K562 (cell line): ENCODE measurements at regions not wholly inside any gene's neighbourhood (a gene's known extent, or its start where the extent isn't known, plus 50 kb on each side); places are given as distances from the start of the nearest gene placed in this dataset.

Experiments used
- ATAC-seq: fragments of 200-7000 bp; cut with Tn5 transposase; 3 replicates; pipeline ENCODE4 v1.9.1; 2020; ENCODE audit warnings: moderate library complexity
- BruUV-seq: library from RNA; stranded (reverse); fragments of 400-500 nt; replicated peaks from 2 replicates; lab custom pipeline; 2021; lab: Mats Ljungman, UMichigan
- CTCF ChIA-PET: fragments of 300-600 bp; formaldehyde crosslinking; extraction: SDS; loops from one replicate; lab custom pipeline; 2021; ENCODE audit warnings: low intra/inter-chr PET ratio; lab: Yijun Ruan, JAX
- POLR2A ChIA-PET: fragments of 300-600, 350-650 bp; sonication (Branson Sonifier 250); formaldehyde crosslinking; extraction: SDS; loops from one replicate; lab custom pipeline; 2021; ENCODE audit warnings: antibody characterized with exemption, inconsistent platforms; lab: Yijun Ruan, JAX
- DNase-seq, 4 experiments: peaks; one replicate each; pipeline versions ENCODE4 v3.0.0 to v3.0.0-alpha.2; 2011 to 2018; ENCODE audit warnings: low spot score in 3 of 4, mixed read lengths in 3 of 4; ENCODE audit errors: extremely low read depth in 1 of 4
- FAIRE-seq: peaks from 2 replicates; lab custom pipeline; 2011; peaks lifted over from hg19 to GRCh38; lab: Jason Lieb, UNC
- H2AFZ ChIP-seq: 2 replicates; pipeline ENCODE4 v1.6.0; 2011; ENCODE audit warnings: low read depth, low read length, control low read depth, inconsistent platforms
- H3K27ac ChIP-seq: fragments of 200-600 bp; 3 replicates; pipeline ENCODE4 v1.8.0; 2011; ENCODE audit warnings: low read depth, mild to moderate bottlenecking, control low read depth, inconsistent platforms, low read length, moderate library complexity, mixed read lengths; ENCODE audit errors: extremely low read depth
- H3K27me3 ChIP-seq, 2 experiments: fragments of 300-600 bp in 1 of 2; 2 replicates in 1 of 2; 3 replicates in 1 of 2; pipeline versions ENCODE4 v1.6.0 to v1.8.0; 2011; ENCODE audit warnings: inconsistent platforms in 2 of 2, low read length in 2 of 2, mild to moderate bottlenecking in 1 of 2, mixed read lengths in 1 of 2, moderate library complexity in 1 of 2; ENCODE audit not compliant: control insufficient read depth in 2 of 2, insufficient read depth in 2 of 2
- H3K36me3 ChIP-seq: fragments of 300-600 bp; 3 replicates; pipeline ENCODE4 v1.8.0; 2011; ENCODE audit warnings: mild to moderate bottlenecking, low read length, inconsistent platforms; ENCODE audit not compliant: control insufficient read depth, insufficient read depth
- H3K4me1 ChIP-seq, 2 experiments: fragments of 200-600 bp in 1 of 2; replicated peaks in 1 of 2; 2 replicates in 1 of 2; 3 replicates in 1 of 2; pipeline versions ENCODE4 v1.5.1 to v1.8.0; 2011; ENCODE audit warnings: inconsistent platforms in 2 of 2, low read length in 2 of 2, mild to moderate bottlenecking in 1 of 2, mixed read lengths in 1 of 2, moderate library complexity in 1 of 2; ENCODE audit not compliant: control insufficient read depth in 2 of 2, insufficient read depth in 2 of 2
- H3K4me2 ChIP-seq: 2 replicates; pipeline ENCODE4 v1.6.1; 2011; ENCODE audit warnings: low read length, control low read depth, inconsistent platforms, mixed read lengths; ENCODE audit not compliant: insufficient read depth
- H3K4me3 ChIP-seq: fragments of 200-600 bp; sonication (generic), shearing (Covaris generic); 2 replicates; pipeline ENCODE4 v1.5.1; 2016; ENCODE audit warnings: control low read depth, inconsistent platforms
- H3K79me2 ChIP-seq: fragments of 200-600 bp; 3 replicates; pipeline ENCODE4 v1.8.0; 2011; ENCODE audit warnings: low read length, inconsistent platforms; ENCODE audit not compliant: control insufficient read depth, insufficient read depth
- H3K9ac ChIP-seq, 2 experiments: 2 replicates each; pipeline versions ENCODE4 v1.6.0 to v1.6.1; 2011; ENCODE audit warnings: low read depth in 2 of 2, low read length in 2 of 2, control low read depth in 1 of 2, inconsistent platforms in 1 of 2, mild to moderate bottlenecking in 1 of 2, mixed read lengths in 1 of 2; ENCODE audit not compliant: insufficient read depth in 1 of 2
- H3K9me1 ChIP-seq: one replicate; pipeline ENCODE4 v1.6.0; 2011; ENCODE audit warnings: inconsistent platforms, mild to moderate bottlenecking, low read length, moderate library complexity; ENCODE audit not compliant: control insufficient read depth, insufficient read depth
- H3K9me3 ChIP-seq: replicated peaks from 2 replicates; pipeline ENCODE4 v1.5.1; 2011; ENCODE audit warnings: low read depth, low read length, inconsistent platforms; ENCODE audit not compliant: control insufficient read depth, insufficient read depth
- H4K20me1 ChIP-seq: replicated peaks from 2 replicates; pipeline ENCODE4 v1.6.1; 2011; ENCODE audit warnings: low read length, inconsistent platforms, mixed read lengths; ENCODE audit not compliant: control insufficient read depth, insufficient read depth
- ARNT ChIP-seq, 2 experiments: fragments of 450-650 bp; IDR thresholded peaks; 2 replicates each; pipeline ENCODE4 v1.6.1; 2016; ENCODE audit warnings: mild to moderate bottlenecking in 1 of 2
- CBFA2T2 ChIP-seq: fragments of 450-650 bp; conservative IDR thresholded peaks from 2 replicates; pipeline ENCODE4 v1.6.1; 2017; ENCODE audit warnings: mild to moderate bottlenecking
- E2F3 ChIP-seq: fragments of 250-450 bp; sonication (Bioruptor Pico); IDR thresholded peaks from 2 replicates; pipeline ENCODE4 v1.4.0; 2020; ENCODE audit warnings: mild to moderate bottlenecking
- ESRRA ChIP-seq: fragments of 450-650 bp; IDR thresholded peaks from 2 replicates; pipeline ENCODE4 v1.6.1; 2014; ENCODE audit warnings: low read depth, mild to moderate bottlenecking, moderate library complexity, borderline replicate concordance
- FOXA1 ChIP-seq: fragments of 450-650 bp; IDR thresholded peaks from 2 replicates; pipeline ENCODE4 v1.6.1; 2016; ENCODE audit warnings: mild to moderate bottlenecking, borderline replicate concordance
- RNF2 ChIP-seq: sonication (generic); IDR thresholded peaks from 2 replicates; pipeline ENCODE4 v1.6.1; 2016
- TAF9B ChIP-seq: fragments of 450-650 bp; IDR thresholded peaks from 2 replicates; pipeline ENCODE4 v1.6.1; 2018; ENCODE audit warnings: mild to moderate bottlenecking; ENCODE audit not compliant: partially characterized antibody
- TSC22D4 ChIP-seq: fragments of 450-650 bp; IDR thresholded peaks from 2 replicates; pipeline ENCODE4 v1.6.1; 2016; ENCODE audit warnings: missing genetic modification characterization, missing biosample characterization, control low read depth
- ZNF197 ChIP-seq: fragments of 200-800 bp; sonication (Bioruptor generic); IDR thresholded peaks from 2 replicates; pipeline ENCODE4 v1.6.1; 2016; ENCODE audit warnings: low read depth, missing genetic modification characterization, missing compliant biosample characterization
- ZNF253 ChIP-seq: fragments of 250-450 bp; sonication (Bioruptor Pico); conservative IDR thresholded peaks from 2 replicates; pipeline ENCODE4 v1.6.1; 2021; ENCODE audit warnings: mild to moderate bottlenecking
- ZNF445 ChIP-seq: fragments of 250-450 bp; sonication (Bioruptor Pico); IDR thresholded peaks from 2 replicates; pipeline ENCODE4 v1.4.0; 2020; ENCODE audit warnings: low read depth, mild to moderate bottlenecking, moderate library complexity
- ZNF561 ChIP-seq: fragments of 450-650 bp; formaldehyde crosslinking; conservative IDR thresholded peaks from 2 replicates; pipeline ENCODE4 v1.4.0; 2020; ENCODE audit warnings: mild to moderate bottlenecking, moderate library complexity
- ZNF717 ChIP-seq: fragments of 250-450 bp; sonication (Bioruptor Pico); IDR thresholded peaks from 2 replicates; pipeline ENCODE4 v1.5.0; 2021
- WGBS: fragments of 100-300 bp; shearing (Covaris generic); methylation state at CpG from one replicate; pipeline ENCODE4 v1.1.6; 2016; ENCODE audit warnings: low coverage, mixed read lengths; ENCODE audit not compliant: insufficient coverage; ENCODE audit errors: missing lambda C conversion rate; 5-methylcytosine and 5-hydroxymethylcytosine counted together
- in situ Hi-C: fragments of 300-500 bp; cut with MboI; formaldehyde crosslinking; loops from 4 replicates; pipeline ENCODE4 v1.15.0; 2018; ENCODE audit warnings: inconsistent platforms, mixed read lengths
- intact Hi-C: fragments of 100-400 bp; cut with micrococcal nuclease; formaldehyde crosslinking; loops from 2 replicates; pipeline ENCODE4 v1.14.2; 2022
- TF ChIP-seq, protein P1 (sequence below): fragments of 450-650 bp; formaldehyde crosslinking; IDR thresholded peaks from 2 replicates; pipeline ENCODE4 v1.4.0; 2020; ENCODE audit warnings: mild to moderate bottlenecking
- TF ChIP-seq, protein P2 (sequence below), 2 experiments: fragments of 150-350 bp in 1 of 2; IDR thresholded peaks; 2 replicates each; pipeline ENCODE4 v1.6.1; 2012 to 2016; ENCODE audit warnings: low read depth in 2 of 2, low read length in 2 of 2, mild to moderate bottlenecking in 1 of 2, moderate library complexity in 1 of 2

DNA sequence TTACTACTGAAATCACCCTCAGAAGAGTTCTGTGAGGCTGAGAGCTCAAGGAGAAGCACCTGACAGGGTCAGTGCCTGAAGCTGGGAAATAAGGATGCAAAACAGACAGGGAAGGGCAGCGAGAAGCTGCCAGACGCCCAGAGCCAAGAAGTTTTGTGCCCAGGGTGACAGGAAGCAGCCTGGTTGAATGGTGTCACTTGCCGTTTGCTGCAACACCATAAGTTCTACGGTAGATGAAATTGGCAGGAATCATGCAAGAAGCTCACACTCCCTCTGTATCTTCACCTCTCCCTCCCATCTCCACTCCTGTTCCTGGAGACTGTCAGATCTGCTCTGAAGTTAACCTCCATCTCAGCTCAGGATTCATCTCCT lies 117.0 kb upstream of the SLC14A2 start:
- in situ Hi-C loops: no loop called here
- H3K27me3 ChIP-seq: no peaks in the 10 kb centered on the region
- no peak overlapping the region for H3K4me2 ChIP-seq
- no peak overlapping the region for H3K9ac ChIP-seq
- no peak for TF ChIP-seq ZNF717 (CRISPR knock-in tag)
- FAIRE-seq (no peak), DNase-seq (no peak), ATAC-seq (no peak)
- intact Hi-C loops: no loop called here
- no peaks in the 10 kb centered on the region for H3K9me1 ChIP-seq
- no peaks in the 10 kb centered on the region for H3K9me3 ChIP-seq
- no peaks in the 10 kb centered on the region for H3K36me3 ChIP-seq
- H4K20me1 ChIP-seq: no peaks in the 10 kb centered on the region
- H2AFZ ChIP-seq: no peak overlapping the region
- no peak overlapping the region for H3K27ac ChIP-seq
- CTCF ChIA-PET: no interaction called here
- BruUV-seq: no TSS peak
- no peak overlapping the region for H3K4me3 ChIP-seq
- POLR2A ChIA-PET: interaction anchor here (0.9 kb wide), 1 partner anchor 21 kb away, joined by 3 read pairs; no protein-coding TSS in a partner anchor
- 3% methylated on average over 4 of the region's 4 CpGs for WGBS
- H3K4me1 ChIP-seq: peaks cover 0 to 3% of the 10 kb centered on the region in 2 experiments; a peak in 1 of 5 replicates
- no peaks in the 10 kb centered on the region for H3K79me2 ChIP-seq

DNA sequence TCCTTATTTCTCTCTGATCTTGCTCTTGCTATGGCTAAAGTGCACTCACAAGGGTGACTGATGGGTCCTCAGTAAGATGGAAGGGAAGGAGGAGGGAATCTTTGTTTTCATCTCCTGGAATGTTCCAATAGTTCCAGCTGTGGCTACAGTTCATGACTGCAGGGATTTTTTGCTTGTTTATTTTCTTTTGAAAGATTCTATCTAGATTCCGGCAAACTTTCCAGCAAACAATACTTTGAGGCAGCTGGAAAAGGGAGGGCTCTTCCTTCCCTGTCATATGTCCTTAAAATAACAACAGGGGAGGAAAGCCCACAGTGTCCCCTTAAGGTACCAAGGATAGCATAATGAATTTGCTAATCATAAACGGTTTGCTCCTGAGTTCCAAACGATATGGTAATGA lies 111.3 kb upstream of the SLC14A2 start:
- no TSS peak for BruUV-seq
- 7% methylated on average over 3 of the region's 3 CpGs for WGBS
- no peak for DNase-seq
- POLR2A ChIA-PET: no interaction called here
- Histone ChIP-seq H3K27me3 (no peaks in the 10 kb centered on the region), H4K20me1 (no peaks in the 10 kb centered on the region), H3K9me1 (no peaks in the 10 kb centered on the region), H3K27ac (no peak overlapping the region), H2AFZ (no peak overlapping the region), H3K4me1 (peaks cover 0 to 3% of the 10 kb centered on the region in 2 experiments; a peak in 1 of 5 replicates), H3K9ac (no peak overlapping the region), H3K4me3 (no peak overlapping the region), H3K79me2 (no peaks in the 10 kb centered on the region), H3K9me3 (no peaks in the 10 kb centered on the region), H3K36me3 (no peaks in the 10 kb centered on the region), H3K4me2 (no peak overlapping the region)
- in situ Hi-C loops (no loop called here), intact Hi-C loops (no loop called here)
- ATAC-seq: no peak
- no peak for FAIRE-seq
- CTCF ChIA-PET: no interaction called here
- no peak for TF ChIP-seq ZNF253
- no peak for TF ChIP-seq ZNF197 (CRISPR knock-in tag)
- no peak for TF ChIP-seq TSC22D4 (tag)
- TF ChIP-seq ESRRA: no peak
- TF ChIP-seq TAF9B: no peak
- TF ChIP-seq ZNF445 (CRISPR knock-in tag): no peak
- no peak for TF ChIP-seq E2F3 (CRISPR knock-in tag)
- no peak for TF ChIP-seq ARNT (IDR thresholded peaks at IDR 0.05)
- TF ChIP-seq ZNF561 (CRISPR knock-in tag): no peak
- no peak for TF ChIP-seq RNF2
- no peak for TF ChIP-seq FOXA1
- TF ChIP-seq CBFA2T2: no peak
- TF ChIP-seq, protein P1, sequence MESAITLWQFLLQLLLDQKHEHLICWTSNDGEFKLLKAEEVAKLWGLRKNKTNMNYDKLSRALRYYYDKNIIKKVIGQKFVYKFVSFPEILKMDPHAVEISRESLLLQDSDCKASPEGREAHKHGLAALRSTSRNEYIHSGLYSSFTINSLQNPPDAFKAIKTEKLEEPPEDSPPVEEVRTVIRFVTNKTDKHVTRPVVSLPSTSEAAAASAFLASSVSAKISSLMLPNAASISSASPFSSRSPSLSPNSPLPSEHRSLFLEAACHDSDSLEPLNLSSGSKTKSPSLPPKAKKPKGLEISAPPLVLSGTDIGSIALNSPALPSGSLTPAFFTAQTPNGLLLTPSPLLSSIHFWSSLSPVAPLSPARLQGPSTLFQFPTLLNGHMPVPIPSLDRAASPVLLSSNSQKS: no peak
- TF ChIP-seq, protein P2, sequence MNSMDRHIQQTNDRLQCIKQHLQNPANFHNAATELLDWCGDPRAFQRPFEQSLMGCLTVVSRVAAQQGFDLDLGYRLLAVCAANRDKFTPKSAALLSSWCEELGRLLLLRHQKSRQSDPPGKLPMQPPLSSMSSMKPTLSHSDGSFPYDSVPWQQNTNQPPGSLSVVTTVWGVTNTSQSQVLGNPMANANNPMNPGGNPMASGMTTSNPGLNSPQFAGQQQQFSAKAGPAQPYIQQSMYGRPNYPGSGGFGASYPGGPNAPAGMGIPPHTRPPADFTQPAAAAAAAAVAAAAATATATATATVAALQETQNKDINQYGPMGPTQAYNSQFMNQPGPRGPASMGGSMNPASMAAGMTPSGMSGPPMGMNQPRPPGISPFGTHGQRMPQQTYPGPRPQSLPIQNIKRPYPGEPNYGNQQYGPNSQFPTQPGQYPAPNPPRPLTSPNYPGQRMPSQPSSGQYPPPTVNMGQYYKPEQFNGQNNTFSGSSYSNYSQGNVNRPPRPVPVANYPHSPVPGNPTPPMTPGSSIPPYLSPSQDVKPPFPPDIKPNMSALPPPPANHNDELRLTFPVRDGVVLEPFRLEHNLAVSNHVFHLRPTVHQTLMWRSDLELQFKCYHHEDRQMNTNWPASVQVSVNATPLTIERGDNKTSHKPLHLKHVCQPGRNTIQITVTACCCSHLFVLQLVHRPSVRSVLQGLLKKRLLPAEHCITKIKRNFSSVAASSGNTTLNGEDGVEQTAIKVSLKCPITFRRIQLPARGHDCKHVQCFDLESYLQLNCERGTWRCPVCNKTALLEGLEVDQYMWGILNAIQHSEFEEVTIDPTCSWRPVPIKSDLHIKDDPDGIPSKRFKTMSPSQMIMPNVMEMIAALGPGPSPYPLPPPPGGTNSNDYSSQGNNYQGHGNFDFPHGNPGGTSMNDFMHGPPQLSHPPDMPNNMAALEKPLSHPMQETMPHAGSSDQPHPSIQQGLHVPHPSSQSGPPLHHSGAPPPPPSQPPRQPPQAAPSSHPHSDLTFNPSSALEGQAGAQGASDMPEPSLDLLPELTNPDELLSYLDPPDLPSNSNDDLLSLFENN (IDR thresholded peaks at IDR 0.05; ENCODE audit: low read depth in 2 of 2, low read length in 2 of 2): no peak
